Panc1 (cell line): ENCODE measurements at regions not wholly inside any gene's neighbourhood (a gene's known extent, or its start where the extent isn't known, plus 50 kb on each side); places are given as distances from the start of the nearest gene placed in this dataset.

ENCODE experiments used
- ATAC-seq: fragments of 200-7000 bp; cut with Tn5 transposase; 2 replicates; pipeline ENCODE4 v1.9.1; 2020; ENCODE audit warnings: mild to moderate bottlenecking, moderate library complexity
- BruUV-seq: library from RNA; stranded (reverse); fragments of 400-500 nt; replicated peaks from 2 replicates; lab custom pipeline; 2021; lab: Mats Ljungman, UMichigan
- CTCF ChIA-PET: fragments of 300-600 bp; sonication (Branson Sonifier 250); formaldehyde crosslinking; loops from one replicate; lab custom pipeline; 2022; ENCODE audit warnings: antibody characterized with exemption; lab: Charles Lee
- POLR2A ChIA-PET: fragments of 300-600 bp; sonication (Branson Sonifier 250); formaldehyde crosslinking; loops from one replicate; lab custom pipeline; 2022; ENCODE audit warnings: antibody characterized with exemption; lab: Charles Lee
- DNase-seq: peaks from one replicate; pipeline ENCODE4 v3.0.0-alpha.2; 2010; ENCODE audit warnings: low read depth, low spot score
- H3K27ac ChIP-seq: 2 replicates; pipeline ENCODE4 v1.5.1; 2011; ENCODE audit warnings: mild to moderate bottlenecking, low read length, inconsistent platforms
- H3K27me3 ChIP-seq: fragments of 200-500 bp; sonication (Bioruptor generic); 2 replicates; pipeline ENCODE4 v1.6.0; 2014; ENCODE audit warnings: low read length, inconsistent platforms; ENCODE audit not compliant: control insufficient read depth, insufficient read depth
- H3K36me3 ChIP-seq: fragments of 200-500 bp; sonication (Bioruptor generic); 2 replicates; pipeline ENCODE4 v1.5.1; 2014; ENCODE audit warnings: inconsistent platforms, mild to moderate bottlenecking, low read length, moderate library complexity; ENCODE audit not compliant: control insufficient read depth, insufficient read depth
- H3K4me1 ChIP-seq: 2 replicates; pipeline ENCODE4 v1.5.1; 2011; ENCODE audit warnings: inconsistent platforms, mild to moderate bottlenecking, low read length, moderate library complexity; ENCODE audit not compliant: control insufficient read depth, insufficient read depth
- H3K4me3 ChIP-seq, 2 experiments: 2 replicates each; pipeline ENCODE4 v1.5.1; 2011 to 2012; ENCODE audit warnings: low read depth in 2 of 2, low read length in 2 of 2, mild to moderate bottlenecking in 2 of 2, inconsistent platforms in 1 of 2, moderate library complexity in 1 of 2
- H3K9me3 ChIP-seq: fragments of 200-500 bp; sonication (Bioruptor generic); 2 replicates; pipeline ENCODE4 v1.5.1; 2014; ENCODE audit warnings: low read depth, mild to moderate bottlenecking, inconsistent platforms, low read length, moderate library complexity; ENCODE audit not compliant: control insufficient read depth, insufficient read depth
- CTCF ChIP-seq: fragments of 450-650 bp; IDR thresholded peaks from 2 replicates; pipeline ENCODE4 v1.5.1; 2017; ENCODE audit warnings: mild to moderate bottlenecking
- POLR2AphosphoS5 ChIP-seq: IDR thresholded peaks from 2 replicates; pipeline ENCODE4 v1.6.1; 2012; ENCODE audit warnings: mild to moderate bottlenecking, low read depth, low read length, moderate library complexity
- REST ChIP-seq, 2 experiments: IDR thresholded peaks; 2 replicates each; pipeline ENCODE4 v1.6.1; 2011 to 2012; ENCODE audit warnings: low read depth in 2 of 2, control low read depth in 1 of 2, low read length in 1 of 2, mild to moderate bottlenecking in 1 of 2, moderate library complexity in 1 of 2; ENCODE audit not compliant: insufficient read depth in 1 of 2
- SIN3A ChIP-seq: IDR thresholded peaks from 2 replicates; pipeline ENCODE4 v1.6.1; 2012; ENCODE audit warnings: low read depth, mild to moderate bottlenecking, low read length, moderate library complexity, borderline replicate concordance; ENCODE audit not compliant: insufficient read depth
- TCF7L2 ChIP-seq: IDR thresholded peaks from 2 replicates; pipeline ENCODE4 v1.6.1; 2011; ENCODE audit warnings: mild to moderate bottlenecking, low read depth, low read length, inconsistent platforms
- in situ Hi-C: cut with HindIII; loops from 2 replicates; pipeline ENCODE4 v1.10.0; 2016; ENCODE audit warnings: low sequenced_read_pairs, low pct_unique_long_range_greater_than_20kb
- intact Hi-C: fragments of 100-400 bp; cut with micrococcal nuclease; formaldehyde crosslinking; loops from one replicate; pipeline ENCODE4 v1.10.0; 2022; ENCODE audit not compliant: unreplicated experiment

GRCh38 chr10:83820033-83820432 lies 319.3 kb upstream of the GHITM start:
- Histone ChIP-seq H3K27me3 (no peaks in the 10 kb centered on the region), H3K4me1 (no peaks in the 10 kb centered on the region), H3K36me3 (no peaks in the 10 kb centered on the region), H3K27ac (no peak overlapping the region), H3K4me3 (no peak overlapping the region), H3K9me3 (no peaks in the 10 kb centered on the region)
- ATAC-seq (no peak), DNase-seq (no peak)
- in situ Hi-C loops = no loop called here
- no peak for TF ChIP-seq CTCF
- TF ChIP-seq SIN3A = no peak
- no peak for TF ChIP-seq TCF7L2
- no peak for TF ChIP-seq REST (IDR thresholded peaks at IDR 0.05; ENCODE audit: insufficient read depth in 1 of 2, low read depth in 2 of 2, low read length in 1 of 2)
- BruUV-seq = no TSS peak
- intact Hi-C loops = no loop called here
- POLR2A ChIA-PET = no interaction called here
- CTCF ChIA-PET = no interaction called here

GRCh38 chr10:83824099-83824498 lies 315.2 kb upstream of the GHITM start:
- Histone ChIP-seq H3K4me1 (no peaks in the 10 kb centered on the region), H3K36me3 (no peaks in the 10 kb centered on the region), H3K27ac (no peak overlapping the region), H3K27me3 (no peaks in the 10 kb centered on the region), H3K9me3 (no peaks in the 10 kb centered on the region), H3K4me3 (no peak overlapping the region)
- in situ Hi-C loops (no loop called here), intact Hi-C loops (no loop called here)
- POLR2A ChIA-PET = no interaction called here
- DNase-seq (no peak), ATAC-seq (no peak)
- TF ChIP-seq REST (IDR thresholded peaks at IDR 0.05; ENCODE audit: insufficient read depth in 1 of 2, low read depth in 2 of 2, low read length in 1 of 2) (no peak), POLR2AphosphoS5 (no peak), SIN3A (no peak), CTCF (no peak), TCF7L2 (no peak)
- CTCF ChIA-PET = no interaction called here
- BruUV-seq = no TSS peak
